ENCODE measurements at regions not wholly inside any gene's neighbourhood (a gene's known extent, or its start where the extent isn't known, plus 50 kb on each side); places are given as distances from the start of the nearest gene placed in this dataset.

DNA sequence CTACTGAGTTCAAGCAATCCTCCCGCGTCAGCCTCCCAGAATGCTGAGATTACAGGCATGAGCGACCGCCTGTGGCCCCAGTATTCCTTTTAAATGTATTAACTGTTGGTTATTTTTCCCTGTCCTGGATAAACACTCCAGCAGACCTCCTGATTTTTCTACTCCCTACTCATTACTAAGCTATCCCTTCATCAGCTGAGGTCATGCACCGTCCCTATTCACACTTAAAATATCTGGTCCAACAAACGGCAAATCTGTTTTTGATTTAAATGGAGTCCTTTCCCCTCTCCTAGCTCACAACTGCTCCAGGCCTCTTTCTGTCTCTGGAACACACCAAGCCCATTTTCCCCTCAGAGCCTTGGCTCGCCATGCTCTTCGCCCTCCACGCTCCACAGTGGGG is 1003.3 kb upstream of the TMEM132C start:
- in situ Hi-C loops (cut with MboI), result no loop called here
- H3K79me2 ChIP-seq (ENCODE audit: insufficient read depth), result no peaks in the 10 kb centered on the region
- no peaks in the 10 kb centered on the region for H3K36me3 ChIP-seq (ENCODE audit: low read depth)
- no peak for DNase-seq
- no peaks in the 10 kb centered on the region for H3K9me2 ChIP-seq (ENCODE audit: insufficient read depth)
- TF ChIP-seq EZH2 (IDR thresholded peaks at IDR 0.05; ENCODE audit: insufficient read depth, poor library complexity, severe bottlenecking) (no peak), EZH2phosphoT487 (IDR thresholded peaks at IDR 0.05; ENCODE audit: insufficient read depth, low read depth) (no peak)
- H3K27me3 ChIP-seq (replicated peaks; ENCODE audit: insufficient read depth), result no peaks in the 10 kb centered on the region
- H3K4me1 ChIP-seq (ENCODE audit: insufficient read depth), result peaks cover 23% of the 10 kb centered on the region
- H3F3A ChIP-seq (ENCODE audit: insufficient read depth), result peaks cover 22% of the 10 kb centered on the region
- no peaks in the 10 kb centered on the region for H3K9me3 ChIP-seq (ENCODE audit: low read depth)
- no peak overlapping the region for H3K4me3 ChIP-seq
- whole genome bisulfite sequencing, 2 experiments (ENCODE audit: low coverage in 1 of 2, low lambda C conversion rate in 2 of 2, missing lambda C conversion rate in 2 of 2), result 91 to 92% methylated on average over 9 of the region's 9 CpGs
- H4K20me1 ChIP-seq (ENCODE audit: insufficient read depth), result no peaks in the 10 kb centered on the region
- no peak overlapping the region; the same call in 1 of the 2 replicates for H2AFZ ChIP-seq
- no peak overlapping the region for H3K4me2 ChIP-seq (ENCODE audit: unreplicated experiment)
- no peak overlapping the region for H3K9ac ChIP-seq
- H3K27ac ChIP-seq, result no peak overlapping the region

DNA sequence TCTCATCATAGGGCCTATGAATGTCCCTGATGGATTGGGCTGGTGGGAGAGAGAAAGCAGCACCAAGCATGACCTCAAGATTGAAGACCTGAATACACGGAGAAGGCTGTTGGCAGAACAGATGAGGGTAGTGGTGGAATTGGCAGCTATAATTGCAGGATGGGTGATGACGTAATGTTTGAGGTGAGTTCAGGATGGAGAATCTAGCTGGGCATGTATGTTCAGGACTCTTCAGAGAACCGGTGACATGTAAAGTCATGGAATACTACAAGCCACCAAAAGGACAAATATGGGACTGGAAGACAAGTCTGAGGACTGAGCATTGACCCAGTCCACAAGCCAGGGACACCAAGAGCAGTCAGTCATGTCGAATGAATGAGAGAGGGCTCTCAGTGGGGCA is 999.8 kb upstream of the TMEM132C start:
- Histone ChIP-seq H3K27me3 (replicated peaks; ENCODE audit: insufficient read depth) (no peaks in the 10 kb centered on the region), H3K4me2 (ENCODE audit: unreplicated experiment) (no peak overlapping the region), H3K9me2 (ENCODE audit: insufficient read depth) (no peaks in the 10 kb centered on the region; the same call in 1 of the 2 replicates), H3K79me2 (ENCODE audit: insufficient read depth) (no peaks in the 10 kb centered on the region), H3K36me3 (ENCODE audit: low read depth) (no peaks in the 10 kb centered on the region), H3K9me3 (ENCODE audit: low read depth) (no peaks in the 10 kb centered on the region), H3F3A (ENCODE audit: insufficient read depth) (peaks cover 20% of the 10 kb centered on the region), H3K27ac (no peak overlapping the region), H4K20me1 (ENCODE audit: insufficient read depth) (no peaks in the 10 kb centered on the region), H2AFZ (no peak overlapping the region), H3K4me1 (ENCODE audit: insufficient read depth) (peaks cover 22% of the 10 kb centered on the region), H3K9ac (no peak overlapping the region), H3K4me3 (no peak overlapping the region)
- DNase-seq, result no peak
- in situ Hi-C loops (cut with MboI), result no loop called here
- WGBS, 2 experiments (ENCODE audit: low coverage in 1 of 2, low lambda C conversion rate in 2 of 2, missing lambda C conversion rate in 2 of 2), result 87 to 90% methylated on average over 4 of the region's 4 CpGs
- TF ChIP-seq EZH2phosphoT487 (IDR thresholded peaks at IDR 0.05; ENCODE audit: insufficient read depth, low read depth) (no peak), EZH2 (IDR thresholded peaks at IDR 0.05; ENCODE audit: insufficient read depth, poor library complexity, severe bottlenecking) (no peak)

DNA sequence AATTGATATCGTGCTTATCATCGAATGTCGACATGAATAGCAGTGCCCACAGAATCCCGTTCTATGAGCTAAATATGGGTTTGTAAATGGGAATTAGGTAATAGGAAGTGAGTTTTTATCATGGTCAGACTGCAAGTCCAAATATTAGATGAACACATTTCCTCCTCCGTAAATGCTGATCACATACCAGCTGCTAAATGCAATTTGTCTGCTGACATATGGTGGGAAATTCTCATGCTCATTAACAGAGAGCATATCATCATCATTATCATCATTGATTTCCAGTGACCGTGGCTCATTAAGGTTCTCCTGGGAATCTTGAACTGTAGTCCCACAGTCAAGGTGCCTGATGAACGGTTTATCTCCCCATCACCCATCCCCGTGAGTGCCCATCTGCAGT is 998.8 kb upstream of the TMEM132C start:
- TF ChIP-seq EZH2phosphoT487 (IDR thresholded peaks at IDR 0.05; ENCODE audit: insufficient read depth, low read depth) (no peak), EZH2 (IDR thresholded peaks at IDR 0.05; ENCODE audit: insufficient read depth, poor library complexity, severe bottlenecking) (no peak)
- Histone ChIP-seq H3K36me3 (ENCODE audit: low read depth) (no peaks in the 10 kb centered on the region), H3K4me1 (ENCODE audit: insufficient read depth) (peaks cover 29% of the 10 kb centered on the region), H3K9me2 (ENCODE audit: insufficient read depth) (no peaks in the 10 kb centered on the region; the same call in 1 of the 2 replicates), H3K27me3 (replicated peaks; ENCODE audit: insufficient read depth) (no peaks in the 10 kb centered on the region), H3K4me3 (no peak overlapping the region), H3K9me3 (ENCODE audit: low read depth) (no peaks in the 10 kb centered on the region), H3K4me2 (ENCODE audit: unreplicated experiment) (no peak overlapping the region), H3F3A (ENCODE audit: insufficient read depth) (peaks cover 27% of the 10 kb centered on the region), H3K27ac (no peak overlapping the region), H3K79me2 (ENCODE audit: insufficient read depth) (no peaks in the 10 kb centered on the region), H4K20me1 (ENCODE audit: insufficient read depth) (no peaks in the 10 kb centered on the region), H2AFZ (no peak overlapping the region), H3K9ac (no peak overlapping the region)
- in situ Hi-C loops (cut with MboI), result no loop called here
- no peak for DNase-seq
- 87 to 91% methylated on average over 8 of the region's 8 CpGs for WGBS, 2 experiments (ENCODE audit: low coverage in 1 of 2, low lambda C conversion rate in 2 of 2, missing lambda C conversion rate in 2 of 2)

DNA sequence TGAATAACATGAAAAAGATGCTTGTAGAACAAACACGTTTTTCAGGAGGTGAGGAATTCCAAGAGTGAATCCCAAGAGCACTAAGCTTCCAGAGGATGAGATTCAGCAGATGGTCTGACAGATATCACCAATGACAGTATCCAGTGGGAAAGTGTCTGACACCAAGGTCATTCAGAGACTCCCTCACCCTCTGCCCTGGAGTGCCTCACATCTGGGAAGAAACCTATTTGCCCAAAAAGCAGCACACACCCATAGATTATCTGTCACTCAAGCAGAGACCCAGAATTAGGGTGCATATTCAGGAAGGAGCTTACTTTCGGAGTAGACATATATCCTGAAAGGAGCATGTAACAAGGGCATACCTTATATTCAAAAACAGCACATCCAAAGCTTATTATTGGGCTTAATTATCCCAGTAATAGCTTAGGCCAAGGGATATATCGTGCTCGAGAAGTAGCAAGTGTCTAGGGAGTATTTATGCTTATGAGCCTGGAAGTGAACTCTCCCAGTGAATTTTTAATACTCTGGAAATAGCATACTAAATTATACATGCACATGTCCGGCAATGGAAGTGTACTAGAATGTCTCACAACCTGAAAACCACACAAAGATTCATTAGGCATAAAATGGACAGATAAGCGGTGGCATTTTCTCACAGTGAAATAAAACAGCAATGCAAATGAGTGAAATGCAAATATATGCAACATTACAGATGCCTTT is 998.1 kb upstream of the TMEM132C start:
- H3K9me3 ChIP-seq (ENCODE audit: low read depth), result no peaks in the 10 kb centered on the region
- no peaks in the 10 kb centered on the region for H4K20me1 ChIP-seq (ENCODE audit: insufficient read depth)
- H3K27ac ChIP-seq, result no peak overlapping the region
- no peak overlapping the region for H3K4me3 ChIP-seq
- peaks cover 35% of the 10 kb centered on the region for H3K4me1 ChIP-seq (ENCODE audit: insufficient read depth)
- no peak overlapping the region for H3K9ac ChIP-seq
- H3K79me2 ChIP-seq (ENCODE audit: insufficient read depth), result no peaks in the 10 kb centered on the region
- in situ Hi-C loops (cut with MboI), result no loop called here
- no peaks in the 10 kb centered on the region for H3K27me3 ChIP-seq (replicated peaks; ENCODE audit: insufficient read depth)
- H3K9me2 ChIP-seq (ENCODE audit: insufficient read depth), result no peaks in the 10 kb centered on the region; the same call in 1 of the 2 replicates
- no peak for DNase-seq
- no peaks in the 10 kb centered on the region for H3K36me3 ChIP-seq (ENCODE audit: low read depth)
- TF ChIP-seq EZH2phosphoT487 (IDR thresholded peaks at IDR 0.05; ENCODE audit: insufficient read depth, low read depth) (no peak), EZH2 (IDR thresholded peaks at IDR 0.05; ENCODE audit: insufficient read depth, poor library complexity, severe bottlenecking) (no peak)
- 88 to 92% methylated on average over 6 of the region's 6 CpGs for WGBS, 2 experiments (ENCODE audit: low coverage in 1 of 2, low lambda C conversion rate in 2 of 2, missing lambda C conversion rate in 2 of 2)
- peaks cover 34% of the 10 kb centered on the region for H3F3A ChIP-seq (ENCODE audit: insufficient read depth)
- H3K4me2 ChIP-seq (ENCODE audit: unreplicated experiment), result no peak overlapping the region
- H2AFZ ChIP-seq, result no peak overlapping the region

Measured in GM23248 (cell line).